GM12891 (cell line): ENCODE measurements at regions not wholly inside any gene's neighbourhood (a gene's known extent, or its start where the extent isn't known, plus 50 kb on each side); places are given as distances from the start of the nearest gene placed in this dataset.

ENCODE experiments used
- DNase-seq: peaks from one replicate; pipeline ENCODE4 v3.0.0; 2011; ENCODE audit warnings: low spot score; ENCODE audit not compliant: insufficient read length
- FAIRE-seq: peaks from 2 replicates; lab custom pipeline; 2011; peaks lifted over from hg19 to GRCh38; lab: Jason Lieb, UNC
- PAX5 ChIP-seq: IDR thresholded peaks from 2 replicates; pipeline ENCODE4 v1.6.1; 2011; ENCODE audit warnings: low read length, moderate library complexity, mild to moderate bottlenecking; ENCODE audit not compliant: insufficient read depth, severe bottlenecking
- POLR2A ChIP-seq: IDR thresholded peaks from 2 replicates; pipeline ENCODE4 v1.6.1; 2011; ENCODE audit warnings: low read depth, low read length, control low read depth
- POLR2AphosphoS5 ChIP-seq: IDR thresholded peaks from 2 replicates; pipeline ENCODE4 v1.6.1; 2011; ENCODE audit warnings: low read depth, low read length, control low read depth
- POU2F2 ChIP-seq: IDR thresholded peaks from 2 replicates; pipeline ENCODE4 v1.6.1; 2011; ENCODE audit warnings: low read depth, mild to moderate bottlenecking, control low read depth, low read length, moderate library complexity
- SPI1 ChIP-seq: IDR thresholded peaks from 2 replicates; pipeline ENCODE4 v1.6.1; 2011; ENCODE audit warnings: low read depth, low read length, control low read depth
- TAF1 ChIP-seq: IDR thresholded peaks from 2 replicates; pipeline ENCODE4 v1.6.1; 2011; ENCODE audit warnings: low read depth, low read length, control low read depth

- TF ChIP-seq PAX5 (no peak), POLR2A (no peak), TAF1 (no peak), POLR2AphosphoS5 (no peak), SPI1 (no peak), POU2F2 (no peak)
- DNase-seq (no peak), FAIRE-seq (no peak)
These were observed 719.3 kb upstream of the SGO1 start for GRCh38 chr3:20905210-20905805.

DNA sequence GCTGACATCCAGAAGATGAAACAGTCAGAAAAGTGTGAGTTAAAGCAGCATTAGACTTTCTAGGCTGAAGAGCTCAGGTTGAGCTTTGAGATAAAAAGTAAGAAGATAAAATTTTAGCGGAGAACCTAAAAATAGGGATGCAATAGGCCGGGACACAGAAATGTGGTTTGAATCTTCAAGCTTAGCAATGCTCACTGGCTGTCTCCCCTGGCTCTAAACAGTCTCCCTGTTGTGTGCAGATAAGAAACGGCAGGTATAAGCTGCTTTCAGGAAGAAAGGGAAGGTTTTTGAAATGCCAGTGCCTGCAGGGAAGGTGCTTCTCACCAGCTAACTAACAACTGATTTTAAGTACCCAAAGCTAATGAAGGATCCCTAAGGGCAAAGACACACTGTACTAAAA, 718.7 kb upstream of the SGO1 start:
- TF ChIP-seq POLR2AphosphoS5 (no peak), POLR2A (no peak), SPI1 (no peak), POU2F2 (no peak), PAX5 (no peak), TAF1 (no peak)
- no peak for FAIRE-seq

DNA sequence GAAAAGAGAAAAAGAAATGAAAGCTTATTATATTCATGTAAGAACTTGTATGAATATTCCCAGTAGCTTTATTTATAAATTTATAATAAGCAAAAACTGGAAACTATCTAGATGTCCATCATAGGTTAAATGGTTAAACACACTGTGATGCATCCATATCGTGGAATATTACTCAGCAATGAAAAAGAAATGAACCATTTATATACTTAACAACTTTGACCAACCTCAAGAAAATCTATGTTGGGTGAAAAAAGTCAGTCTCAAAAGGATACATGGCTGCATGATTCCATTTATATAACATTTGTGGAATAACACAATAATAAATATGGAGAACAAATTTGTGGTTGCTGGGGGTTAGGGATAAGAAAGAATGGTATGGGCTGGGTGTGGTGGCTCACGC, 713.0 kb upstream of the SGO1 start:
- no peak for FAIRE-seq

More for the DNA sequence above, 718.7 kb upstream of the SGO1 start:
- no peak for DNase-seq

GRCh38 chr3:20890111-20890519, 704.1 kb upstream of the SGO1 start:
- TF ChIP-seq POLR2A (no peak), POLR2AphosphoS5 (no peak), TAF1 (no peak), POU2F2 (no peak), PAX5 (no peak)
- DNase-seq: no peak
- FAIRE-seq: no peak

More for the DNA sequence above, 713.0 kb upstream of the SGO1 start:
- DNase-seq: no peak
- TF ChIP-seq PAX5 (no peak), POLR2AphosphoS5 (no peak), SPI1 (no peak)

GRCh38 chr3:20878691-20879090, 692.7 kb upstream of the SGO1 start:
- no peak for DNase-seq
- no peak for TF ChIP-seq POU2F2
- TF ChIP-seq PAX5: no peak
- TF ChIP-seq SPI1: no peak
- TF ChIP-seq TAF1: no peak
- no peak for TF ChIP-seq POLR2A
- FAIRE-seq: no peak

DNA sequence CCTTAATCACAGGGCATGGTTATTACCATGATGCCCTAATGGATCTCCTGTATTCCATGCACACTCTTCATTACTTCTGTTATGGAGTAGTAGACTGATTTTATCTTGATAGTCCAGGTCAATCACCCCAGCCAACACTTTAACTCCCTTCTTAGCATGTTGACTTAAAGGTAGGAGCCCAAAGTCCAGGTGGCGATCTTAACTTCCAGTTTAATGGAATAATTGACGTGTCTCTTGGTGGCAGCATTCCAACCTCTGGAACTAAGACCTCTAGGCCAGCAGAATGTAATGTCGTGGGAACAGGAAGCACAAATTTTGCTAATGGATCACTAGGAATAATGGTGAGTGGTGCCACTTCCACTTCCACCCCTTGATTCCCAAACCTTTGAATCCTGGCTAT, 687.2 kb upstream of the SGO1 start:
- TF ChIP-seq POU2F2 (no peak), SPI1 (no peak), POLR2A (no peak), TAF1 (no peak), PAX5 (no peak), POLR2AphosphoS5 (no peak)
- FAIRE-seq (no peak), DNase-seq (no peak)

DNA sequence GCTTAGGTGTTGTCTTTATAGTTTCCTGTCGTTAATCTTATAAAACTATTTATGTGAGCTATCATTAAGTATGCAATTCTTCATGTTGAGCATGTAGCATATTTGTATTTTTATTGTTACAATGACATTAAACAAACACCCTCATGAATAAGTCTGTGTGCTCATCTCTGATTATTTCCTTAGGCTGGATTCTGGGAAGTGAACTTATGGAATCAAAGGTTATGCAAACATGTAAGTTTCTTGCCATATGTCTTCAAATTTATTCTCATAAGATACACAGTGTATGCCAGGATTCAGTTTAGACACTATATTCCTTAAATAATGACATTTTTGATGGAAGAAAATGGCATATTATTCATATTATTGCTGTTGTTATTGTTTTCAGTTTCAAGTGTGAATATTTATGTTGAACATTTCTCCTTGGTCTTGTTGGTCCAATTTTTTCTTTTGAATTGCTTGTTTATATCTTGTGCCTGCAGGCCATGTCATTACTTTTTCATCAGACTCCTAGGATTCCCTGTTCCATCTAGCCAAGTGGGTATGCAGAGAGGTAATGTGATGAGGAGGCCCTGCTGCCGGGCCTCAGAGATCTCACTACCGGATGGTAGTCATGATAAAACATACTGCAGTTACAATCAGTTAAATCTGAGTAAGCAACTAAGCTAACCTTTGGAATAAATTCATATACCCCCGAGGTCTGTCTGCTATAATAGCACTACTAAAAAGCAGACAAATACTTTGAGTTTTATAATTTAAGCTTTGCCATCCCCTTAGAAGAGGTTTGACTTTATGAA, 684.3 kb upstream of the SGO1 start:
- FAIRE-seq (no peak), DNase-seq (no peak)
- TF ChIP-seq SPI1: no peak
- TF ChIP-seq POU2F2: no peak
- TF ChIP-seq TAF1: no peak
- no peak for TF ChIP-seq POLR2A
- TF ChIP-seq PAX5: no peak
- TF ChIP-seq POLR2AphosphoS5: no peak

DNA sequence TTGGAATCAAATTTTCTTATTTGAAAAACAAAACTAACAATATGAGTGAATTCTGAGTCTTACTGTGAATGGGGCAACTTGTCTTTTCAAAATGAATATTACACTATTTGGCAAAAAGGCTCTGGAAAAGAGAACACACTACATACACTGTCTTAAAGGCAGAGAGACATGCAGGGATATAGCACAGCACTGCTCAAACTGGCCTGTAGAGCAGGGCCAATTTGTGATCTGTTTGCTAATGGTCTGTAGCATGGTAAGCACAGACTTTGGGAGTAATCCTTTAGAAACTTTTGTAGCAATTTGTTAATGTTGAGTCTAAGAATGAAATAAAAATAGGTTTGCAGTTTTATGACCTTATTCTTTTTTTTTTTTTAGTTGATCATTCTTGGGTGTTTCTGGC, 679.8 kb upstream of the SGO1 start:
- DNase-seq: no peak
- no peak for FAIRE-seq
- TF ChIP-seq SPI1: no peak
- TF ChIP-seq POU2F2: no peak
- TF ChIP-seq PAX5: no peak
- TF ChIP-seq TAF1: no peak
- no peak for TF ChIP-seq POLR2AphosphoS5
- TF ChIP-seq POLR2A: no peak

GRCh38 chr3:20861454-20861853, 675.4 kb upstream of the SGO1 start:
- TF ChIP-seq POLR2A: no peak
- TF ChIP-seq SPI1: no peak

GRCh38 chr3:20857636-20858035, 671.6 kb upstream of the SGO1 start:
- no peak for FAIRE-seq
- TF ChIP-seq PAX5: no peak
- no peak for TF ChIP-seq TAF1
- no peak for TF ChIP-seq POLR2A
- no peak for TF ChIP-seq SPI1
- no peak for TF ChIP-seq POLR2AphosphoS5
- no peak for TF ChIP-seq POU2F2
- DNase-seq: no peak

More at GRCh38 chr3:20861454-20861853, 675.4 kb upstream of the SGO1 start:
- FAIRE-seq (no peak), DNase-seq (no peak)
